ENCODE measurements at regions not wholly inside any gene's neighbourhood (a gene's known extent, or its start where the extent isn't known, plus 50 kb on each side); places are given as distances from the start of the nearest gene placed in this dataset.

DNA sequence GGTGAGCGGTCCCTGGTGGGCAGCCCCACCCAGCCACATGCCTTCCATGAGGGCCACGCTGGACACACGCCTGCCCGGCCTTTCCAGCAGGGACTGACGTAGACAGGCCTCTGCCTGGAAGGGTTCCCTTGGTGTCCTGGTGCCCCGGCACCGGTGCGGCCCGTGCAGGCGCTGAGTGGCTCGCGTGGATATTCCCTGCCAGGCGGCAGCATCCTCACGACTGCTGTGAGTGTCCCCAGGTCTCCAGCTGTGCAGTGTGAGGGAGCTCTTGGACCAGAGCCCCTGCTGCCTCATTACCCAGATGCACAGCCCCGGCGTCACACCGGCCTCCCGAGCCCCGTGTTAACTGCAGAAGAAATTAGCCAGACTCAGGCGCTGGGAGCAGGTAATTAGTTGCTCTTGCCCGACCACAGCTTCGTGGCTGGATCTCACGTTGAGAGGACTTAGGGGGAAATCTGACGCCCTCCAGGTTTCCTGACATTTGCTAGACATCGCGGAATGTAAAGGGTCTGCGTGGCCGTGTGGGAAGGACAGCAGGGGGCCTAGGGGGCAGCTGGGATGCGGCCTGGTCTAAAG, 1196.3 kb downstream of the BRD1 start:
- TF ChIP-seq, protein P1, sequence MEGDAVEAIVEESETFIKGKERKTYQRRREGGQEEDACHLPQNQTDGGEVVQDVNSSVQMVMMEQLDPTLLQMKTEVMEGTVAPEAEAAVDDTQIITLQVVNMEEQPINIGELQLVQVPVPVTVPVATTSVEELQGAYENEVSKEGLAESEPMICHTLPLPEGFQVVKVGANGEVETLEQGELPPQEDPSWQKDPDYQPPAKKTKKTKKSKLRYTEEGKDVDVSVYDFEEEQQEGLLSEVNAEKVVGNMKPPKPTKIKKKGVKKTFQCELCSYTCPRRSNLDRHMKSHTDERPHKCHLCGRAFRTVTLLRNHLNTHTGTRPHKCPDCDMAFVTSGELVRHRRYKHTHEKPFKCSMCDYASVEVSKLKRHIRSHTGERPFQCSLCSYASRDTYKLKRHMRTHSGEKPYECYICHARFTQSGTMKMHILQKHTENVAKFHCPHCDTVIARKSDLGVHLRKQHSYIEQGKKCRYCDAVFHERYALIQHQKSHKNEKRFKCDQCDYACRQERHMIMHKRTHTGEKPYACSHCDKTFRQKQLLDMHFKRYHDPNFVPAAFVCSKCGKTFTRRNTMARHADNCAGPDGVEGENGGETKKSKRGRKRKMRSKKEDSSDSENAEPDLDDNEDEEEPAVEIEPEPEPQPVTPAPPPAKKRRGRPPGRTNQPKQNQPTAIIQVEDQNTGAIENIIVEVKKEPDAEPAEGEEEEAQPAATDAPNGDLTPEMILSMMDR (IDR thresholded peaks at IDR 0.05): no peak
- no peak for TF ChIP-seq POLR2A (IDR thresholded peaks at IDR 0.05)

All from esophagus squamous epithelium (tissue), 4 donors.